ENCODE measurements at regions not wholly inside any gene's neighbourhood (a gene's known extent, or its start where the extent isn't known, plus 50 kb on each side); places are given as distances from the start of the nearest gene placed in this dataset.

GRCh38 chr3:40843851-40844548 lies 319.2 kb downstream of the ZNF621 start:
- no peaks in the 10 kb centered on the region for H3K27me3 ChIP-seq (ENCODE audit: insufficient read depth, low read depth)
- H3K4me2 ChIP-seq = no peak overlapping the region
- H3K9ac ChIP-seq = no peak overlapping the region
- H3K79me2 ChIP-seq (ENCODE audit: insufficient read depth, low read depth) = no peaks in the 10 kb centered on the region
- no peaks in the 10 kb centered on the region for H4K20me1 ChIP-seq (ENCODE audit: insufficient read depth)
- no peaks in the 10 kb centered on the region for H3K4me1 ChIP-seq (ENCODE audit: low read depth, poor library complexity, severe bottlenecking)
- no peak overlapping the region for H3K4me3 ChIP-seq (IDR thresholded peaks at IDR 0.05; ENCODE audit: insufficient read depth, low read depth, low read length)
- H3K36me3 ChIP-seq (ENCODE audit: insufficient read depth) = no peaks in the 10 kb centered on the region
- no peak overlapping the region for H3K27ac ChIP-seq
- no peak overlapping the region for H2AFZ ChIP-seq (ENCODE audit: low read depth)
- TF ChIP-seq CTCF (conservative IDR thresholded peaks at IDR 0.05; ENCODE audit: low read depth, low read length) = no peak

GRCh38 chr3:40844896-40845295 lies 320.1 kb downstream of the ZNF621 start:
- Histone ChIP-seq H3K4me2 (no peak overlapping the region), H3K27me3 (ENCODE audit: insufficient read depth, low read depth) (no peaks in the 10 kb centered on the region), H4K20me1 (ENCODE audit: insufficient read depth) (no peaks in the 10 kb centered on the region), H3K4me3 (IDR thresholded peaks at IDR 0.05; ENCODE audit: insufficient read depth, low read depth, low read length) (no peak overlapping the region), H3K36me3 (ENCODE audit: insufficient read depth) (no peaks in the 10 kb centered on the region), H3K9ac (no peak overlapping the region), H3K27ac (no peak overlapping the region), H2AFZ (ENCODE audit: low read depth) (no peak overlapping the region), H3K79me2 (ENCODE audit: insufficient read depth, low read depth) (no peaks in the 10 kb centered on the region), H3K4me1 (ENCODE audit: low read depth, poor library complexity, severe bottlenecking) (no peaks in the 10 kb centered on the region)
- no peak for TF ChIP-seq CTCF (conservative IDR thresholded peaks at IDR 0.05; ENCODE audit: low read depth, low read length)

- no peak for TF ChIP-seq CTCF (conservative IDR thresholded peaks at IDR 0.05; ENCODE audit: low read depth, low read length)
- H3K36me3 ChIP-seq (ENCODE audit: insufficient read depth) = no peaks in the 10 kb centered on the region
- no peak overlapping the region for H3K4me2 ChIP-seq
- no peaks in the 10 kb centered on the region for H3K79me2 ChIP-seq (ENCODE audit: insufficient read depth, low read depth)
- H4K20me1 ChIP-seq (ENCODE audit: insufficient read depth) = no peaks in the 10 kb centered on the region
- H2AFZ ChIP-seq (ENCODE audit: low read depth) = no peak overlapping the region
- H3K9ac ChIP-seq = no peak overlapping the region
- H3K4me1 ChIP-seq (ENCODE audit: low read depth, poor library complexity, severe bottlenecking) = no peaks in the 10 kb centered on the region
- no peak overlapping the region for H3K4me3 ChIP-seq (IDR thresholded peaks at IDR 0.05; ENCODE audit: insufficient read depth, low read depth, low read length)
- H3K27me3 ChIP-seq (ENCODE audit: insufficient read depth, low read depth) = no peaks in the 10 kb centered on the region
- no peak overlapping the region for H3K27ac ChIP-seq
Observed at GRCh38 chr3:40845447-40845846, 320.7 kb downstream of the ZNF621 start.

- Histone ChIP-seq H4K20me1 (ENCODE audit: insufficient read depth) (no peaks in the 10 kb centered on the region), H2AFZ (ENCODE audit: low read depth) (no peak overlapping the region), H3K9ac (no peak overlapping the region), H3K27me3 (ENCODE audit: insufficient read depth, low read depth) (no peaks in the 10 kb centered on the region), H3K4me2 (no peak overlapping the region), H3K27ac (no peak overlapping the region), H3K4me3 (IDR thresholded peaks at IDR 0.05; ENCODE audit: insufficient read depth, low read depth, low read length) (no peak overlapping the region), H3K36me3 (ENCODE audit: insufficient read depth) (no peaks in the 10 kb centered on the region), H3K79me2 (ENCODE audit: insufficient read depth, low read depth) (no peaks in the 10 kb centered on the region), H3K4me1 (ENCODE audit: low read depth, poor library complexity, severe bottlenecking) (no peaks in the 10 kb centered on the region)
- TF ChIP-seq CTCF (conservative IDR thresholded peaks at IDR 0.05; ENCODE audit: low read depth, low read length) = no peak
Observed at GRCh38 chr3:40845916-40846315, 321.2 kb downstream of the ZNF621 start.

Measured in KMS-11 (cell line).